MCF 10A (cell line): ENCODE measurements at regions not wholly inside any gene's neighbourhood (a gene's known extent, or its start where the extent isn't known, plus 50 kb on each side); places are given as distances from the start of the nearest gene placed in this dataset.
A peak's percentile ranks its signal among the peaks of the same experiment; 100 is the strongest.

Experiments
- BruUV-seq: library from RNA; stranded (reverse); fragments of 400-500 nt; replicated peaks from 2 replicates; lab custom pipeline; 2021; lab: Mats Ljungman, UMichigan
- CTCF ChIA-PET: fragments of 300-600 bp; sonication (Branson Sonifier 250); formaldehyde crosslinking; extraction: SDS; loops from one replicate; lab custom pipeline; 2021; ENCODE audit warnings: antibody characterized with exemption, inconsistent platforms; lab: Yijun Ruan, JAX
- POLR2A ChIA-PET: fragments of 300-600, 350-650 bp; sonication (Branson Sonifier 250); formaldehyde crosslinking; extraction: SDS; loops from one replicate; lab custom pipeline; 2020; ENCODE audit warnings: antibody characterized with exemption, inconsistent platforms; lab: Yijun Ruan, JAX
- DNase-seq: peaks from one replicate; pipeline ENCODE4 v3.0.0-alpha.2; 2018; ENCODE audit not compliant: unreplicated experiment
- H3K27ac Mint-ChIP-seq: one replicate; pipeline ENCODE4 v1.8.0; 2022; ENCODE audit warnings: mild to moderate bottlenecking, low read depth, mixed read lengths; ENCODE audit not compliant: unreplicated experiment
- H3K27me3 Mint-ChIP-seq: one replicate; pipeline ENCODE4 v1.8.0; 2022; ENCODE audit warnings: mixed read lengths; ENCODE audit not compliant: insufficient read depth, unreplicated experiment
- H3K36me3 Mint-ChIP-seq: one replicate; pipeline ENCODE4 v1.8.0; 2022; ENCODE audit warnings: mild to moderate bottlenecking, moderate library complexity, mixed read lengths; ENCODE audit not compliant: insufficient read depth, unreplicated experiment
- H3K4me1 Mint-ChIP-seq: one replicate; pipeline ENCODE4 v1.8.0; 2022; ENCODE audit warnings: mixed read lengths; ENCODE audit not compliant: insufficient read depth, unreplicated experiment
- H3K4me3 Mint-ChIP-seq: one replicate; pipeline ENCODE4 v1.8.0; 2022; ENCODE audit warnings: mild to moderate bottlenecking, moderate library complexity, mixed read lengths; ENCODE audit not compliant: unreplicated experiment
- H3K9me3 Mint-ChIP-seq: one replicate; pipeline ENCODE4 v1.8.0; 2022; ENCODE audit warnings: mixed read lengths; ENCODE audit not compliant: unreplicated experiment
- CTCF ChIP-seq: fragments of 200-600 bp; IDR thresholded peaks from one replicate; pipeline ENCODE4 v1.8.0; 2022; ENCODE audit warnings: antibody characterized with exemption, mild to moderate bottlenecking; ENCODE audit not compliant: unreplicated experiment
- intact Hi-C: fragments of 100-400 bp; cut with micrococcal nuclease; formaldehyde crosslinking; loops from 2 replicates; pipeline ENCODE4 v1.14.1; 2022

DNA sequence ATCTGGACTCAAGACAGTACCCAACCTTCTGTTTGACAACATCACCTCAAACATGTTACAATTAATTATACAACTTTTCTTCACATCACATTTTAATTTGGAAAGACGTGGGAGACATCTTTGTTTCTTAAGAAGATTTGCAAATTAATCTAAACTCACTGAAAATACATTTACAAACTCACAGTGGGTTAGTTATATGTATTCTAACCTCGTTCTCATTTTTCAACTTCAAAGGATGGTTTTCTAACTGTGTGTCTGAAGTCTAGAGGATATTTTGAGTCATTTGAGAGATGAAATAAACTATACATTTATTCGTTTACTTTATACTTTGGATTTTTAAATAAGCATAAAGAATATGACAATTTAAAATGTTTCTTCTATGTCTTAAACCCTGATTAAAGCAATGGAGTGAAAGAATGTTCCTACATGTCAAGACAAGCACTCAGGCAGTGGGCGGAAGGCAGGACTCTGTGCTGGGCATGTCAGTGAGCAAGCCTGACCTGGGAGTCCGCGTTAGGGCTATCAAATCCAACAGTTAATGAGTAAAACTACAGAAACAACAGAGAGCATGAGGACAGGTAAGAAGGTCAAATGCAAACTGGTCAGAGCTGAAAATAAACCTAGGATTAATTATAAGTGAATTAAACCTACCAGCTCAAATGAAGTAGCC, 76.5 kb upstream of the CTTNBP2NL start:
- no TSS peak for BruUV-seq
- TF ChIP-seq CTCF = no peak
- ChIA-PET POLR2A (interaction anchor here (0.6 to 1.4 kb wide), 5 partner anchors 12 to 48 kb away, joined by 3 to 10 read pairs (median 3); no protein-coding TSS in a partner anchor), CTCF (interaction anchor here (0.8 to 1.8 kb wide), 6 partner anchors 16 to 396 kb away, joined by 3 to 9 read pairs (median 4); partner anchors contain the start of gene PPM1J)
- Mint-ChIP-seq H3K9me3 (no peaks in the 10 kb centered on the region), H3K27me3 (no peaks in the 10 kb centered on the region), H3K4me3 (peak overlapping the region; percentile 67), H3K27ac (peak overlapping the region; percentile 97), H3K36me3 (no peaks in the 10 kb centered on the region), H3K4me1 (peaks cover 23% of the 10 kb centered on the region)
- DNase-seq = peak; percentile 63
- intact Hi-C loops = loop anchor here (5.0 kb wide), 1 partner anchor 298 kb away; the partner anchor contains the start of genes CAPZA1 and ST7L

- no peaks in the 10 kb centered on the region for H3K36me3 Mint-ChIP-seq
- ChIA-PET CTCF (interaction anchor here (0.6 to 1.4 kb wide), 5 partner anchors 17 to 440 kb away, joined by 3 to 6 read pairs (median 3); no protein-coding TSS in a partner anchor), POLR2A (interaction anchor here (0.6 to 1.4 kb wide), 4 partner anchors 12 to 74 kb away, joined by 3 to 10 read pairs (median 4); no protein-coding TSS in a partner anchor)
- H3K27me3 Mint-ChIP-seq = no peaks in the 10 kb centered on the region
- no peaks in the 10 kb centered on the region for H3K9me3 Mint-ChIP-seq
- H3K27ac Mint-ChIP-seq = peak overlapping the region; percentile 97
- peak overlapping the region; percentile 67 for H3K4me3 Mint-ChIP-seq
- BruUV-seq = TSS peak; percentile 88
- no peak for TF ChIP-seq CTCF
- intact Hi-C loops = no loop called here
- no peak for DNase-seq
- H3K4me1 Mint-ChIP-seq = peaks cover 23% of the 10 kb centered on the region
These were observed 76.0 kb upstream of the CTTNBP2NL start for GRCh38 chr1:112320058-112320457.

GRCh38 chr1:112322018-112322417, 74.0 kb upstream of the CTTNBP2NL start:
- CTCF ChIA-PET = interaction anchor here (0.6 to 2.9 kb wide), 7 partner anchors 9 to 47 kb away, joined by 3 to 20 read pairs (median 4); no protein-coding TSS in a partner anchor
- POLR2A ChIA-PET = interaction anchor here (1.4 kb wide), 2 partner anchors 9 to 11 kb away, joined by 3 to 6 read pairs; no protein-coding TSS in a partner anchor
- H3K27ac Mint-ChIP-seq = no peak overlapping the region
- no peak for DNase-seq
- no peak for TF ChIP-seq CTCF
- no peak overlapping the region for H3K4me3 Mint-ChIP-seq
- BruUV-seq = no TSS peak
- no peaks in the 10 kb centered on the region for H3K36me3 Mint-ChIP-seq
- intact Hi-C loops = no loop called here
- no peaks in the 10 kb centered on the region for H3K9me3 Mint-ChIP-seq
- no peaks in the 10 kb centered on the region for H3K27me3 Mint-ChIP-seq
- peaks cover 23% of the 10 kb centered on the region for H3K4me1 Mint-ChIP-seq

DNA sequence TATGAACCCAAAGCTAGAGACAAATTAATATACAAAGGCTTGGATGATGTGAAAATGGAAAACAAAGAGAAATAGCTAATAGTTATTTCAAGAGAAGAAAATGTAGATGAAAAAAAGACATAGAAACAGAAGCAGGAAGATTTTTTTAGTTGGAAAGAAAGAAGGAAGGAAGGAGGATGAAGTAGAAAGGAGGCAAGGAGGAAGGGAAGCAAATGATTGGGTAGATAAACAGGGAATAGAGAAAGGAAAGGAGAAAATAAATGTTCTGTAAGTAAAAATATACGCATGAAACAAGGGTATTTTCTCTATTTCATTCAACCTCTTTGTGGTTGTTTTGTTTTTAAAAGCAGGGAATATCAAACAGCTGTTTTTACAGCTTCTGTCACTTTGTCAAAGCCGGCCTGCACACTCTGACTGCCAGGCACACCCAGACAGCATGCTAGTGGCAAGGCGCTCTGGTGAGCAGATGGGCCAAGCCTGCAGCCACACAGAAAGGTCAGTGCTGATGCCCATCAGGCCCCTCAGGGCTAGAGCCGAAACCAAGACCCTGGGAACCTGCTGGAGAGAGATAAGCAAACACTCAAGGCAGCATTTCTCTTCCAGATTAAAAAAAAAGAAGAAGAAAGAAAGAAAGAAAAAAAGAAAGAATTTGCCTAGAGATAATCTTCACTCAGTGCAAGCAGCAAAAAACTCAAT, 72.9 kb upstream of the CTTNBP2NL start:
- DNase-seq = no peak
- Mint-ChIP-seq H3K36me3 (no peaks in the 10 kb centered on the region), H3K4me3 (no peak overlapping the region), H3K27me3 (no peaks in the 10 kb centered on the region), H3K4me1 (peaks cover 23% of the 10 kb centered on the region), H3K27ac (no peak overlapping the region), H3K9me3 (no peaks in the 10 kb centered on the region)
- intact Hi-C loops = no loop called here
- TF ChIP-seq CTCF = no peak
- ChIA-PET POLR2A (interaction anchor here (0.6 to 1.4 kb wide), 3 partner anchors 8 to 1217 kb away, joined by 3 to 6 read pairs (median 3); no protein-coding TSS in a partner anchor), CTCF (interaction anchor here (0.6 to 2.9 kb wide), 7 partner anchors 10 to 1118 kb away, joined by 3 to 20 read pairs (median 4); no protein-coding TSS in a partner anchor)
- no TSS peak for BruUV-seq
